ENCODE measurements at regions not wholly inside any gene's neighbourhood (a gene's known extent, or its start where the extent isn't known, plus 50 kb on each side); places are given as distances from the start of the nearest gene placed in this dataset.

- peaks cover 8% of the 10 kb centered on the region for H3K4me1 ChIP-seq
- TF ChIP-seq POLR2A (IDR thresholded peaks at IDR 0.05) (no peak), EP300 (IDR thresholded peaks at IDR 0.05) (no peak), POLR2AphosphoS5 (IDR thresholded peaks at IDR 0.05) (no peak), CTCF (IDR thresholded peaks at IDR 0.05) (no peak)
- no peaks in the 10 kb centered on the region for H3K27me3 ChIP-seq
- no peak for DNase-seq (ENCODE audit: low spot score in 2 of 2)
- H3K4me3 ChIP-seq = no peak overlapping the region
- H3K9me3 ChIP-seq = no peaks in the 10 kb centered on the region
- no peaks in the 10 kb centered on the region for H3K36me3 ChIP-seq
- no peak overlapping the region for H3K27ac ChIP-seq
- WGBS = 96% methylated on average over 8 of the region's 8 CpGs
Observed at GRCh38 chr10:4453276-4453675, 372.7 kb upstream of the AKR1E2 start.

GRCh38 chr10:4450981-4451908, 374.8 kb upstream of the AKR1E2 start:
- no peak for DNase-seq (ENCODE audit: low spot score in 2 of 2)
- H3K4me1 ChIP-seq = peaks cover 8% of the 10 kb centered on the region
- H3K9me3 ChIP-seq = no peaks in the 10 kb centered on the region
- H3K4me3 ChIP-seq = no peak overlapping the region
- TF ChIP-seq POLR2A (IDR thresholded peaks at IDR 0.05) = no peak
- no peak for TF ChIP-seq EP300 (IDR thresholded peaks at IDR 0.05)
- no peak for TF ChIP-seq POLR2AphosphoS5 (IDR thresholded peaks at IDR 0.05)
- TF ChIP-seq CTCF (IDR thresholded peaks at IDR 0.05) = no peak
- H3K27me3 ChIP-seq = no peaks in the 10 kb centered on the region
- H3K27ac ChIP-seq = no peak overlapping the region
- WGBS = 26% methylated on average over 13 of the region's 13 CpGs
- H3K36me3 ChIP-seq = no peaks in the 10 kb centered on the region

DNA sequence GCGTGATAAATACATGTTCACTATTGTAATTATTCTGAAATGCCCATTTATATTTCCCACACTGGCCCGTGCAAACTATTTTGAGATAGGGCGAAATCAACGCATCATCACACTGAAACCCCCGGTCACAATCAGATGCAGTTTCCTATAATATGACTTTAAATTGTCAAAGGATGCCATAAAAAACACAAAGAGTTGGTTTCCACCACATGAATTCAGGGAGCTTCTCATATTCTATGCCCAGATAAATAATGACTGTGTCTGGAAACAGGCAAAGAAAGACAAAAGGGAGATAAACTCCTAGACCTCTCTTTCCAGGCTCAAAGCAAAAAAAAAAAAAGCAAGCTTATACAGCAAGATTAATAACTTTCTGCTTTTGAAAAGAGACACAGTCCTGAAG, 375.8 kb upstream of the AKR1E2 start:
- DNase-seq (ENCODE audit: low spot score in 2 of 2) = no peak
- no peaks in the 10 kb centered on the region for H3K36me3 ChIP-seq
- H3K27me3 ChIP-seq = no peaks in the 10 kb centered on the region
- no peak overlapping the region for H3K4me3 ChIP-seq
- WGBS = 97% methylated on average over 5 of the region's 5 CpGs
- TF ChIP-seq EP300 (IDR thresholded peaks at IDR 0.05) (no peak), POLR2A (IDR thresholded peaks at IDR 0.05) (no peak), CTCF (IDR thresholded peaks at IDR 0.05) (no peak), POLR2AphosphoS5 (IDR thresholded peaks at IDR 0.05) (no peak)
- H3K4me1 ChIP-seq = peaks cover 8% of the 10 kb centered on the region
- no peak overlapping the region for H3K27ac ChIP-seq
- H3K9me3 ChIP-seq = no peaks in the 10 kb centered on the region

GRCh38 chr10:4448030-4448429, 378.0 kb upstream of the AKR1E2 start:
- no peak for TF ChIP-seq CTCF (IDR thresholded peaks at IDR 0.05)
- no peak for TF ChIP-seq EP300 (IDR thresholded peaks at IDR 0.05)
- TF ChIP-seq POLR2AphosphoS5 (IDR thresholded peaks at IDR 0.05) = no peak
- TF ChIP-seq POLR2A (IDR thresholded peaks at IDR 0.05) = no peak
- H3K4me1 ChIP-seq = peaks cover 8% of the 10 kb centered on the region
- H3K36me3 ChIP-seq = no peaks in the 10 kb centered on the region
- 50% methylated on average over 1 of the region's 1 CpG for WGBS
- no peaks in the 10 kb centered on the region for H3K27me3 ChIP-seq
- no peak overlapping the region for H3K4me3 ChIP-seq
- no peaks in the 10 kb centered on the region for H3K9me3 ChIP-seq
- no peak overlapping the region for H3K27ac ChIP-seq
- no peak for DNase-seq (ENCODE audit: low spot score in 2 of 2)

DNA sequence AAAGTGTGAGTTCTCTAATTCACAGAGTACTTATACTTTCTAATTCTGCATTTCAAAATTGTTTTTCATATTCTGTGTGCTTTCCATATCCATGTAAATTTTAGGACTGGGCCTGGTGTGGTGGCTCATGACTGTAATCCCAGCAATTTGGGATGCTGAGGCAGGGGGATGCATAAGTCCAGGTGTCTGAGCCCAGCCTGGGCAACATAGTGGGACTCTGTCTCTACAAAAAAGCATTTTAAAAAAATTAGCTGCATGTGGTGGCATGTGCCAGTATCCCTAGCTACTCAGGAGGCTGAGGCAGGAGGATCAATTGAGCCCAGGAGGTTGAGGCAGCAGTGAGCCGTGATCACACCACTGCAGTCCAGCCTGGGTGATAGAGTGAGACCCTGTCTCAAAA, 382.6 kb upstream of the AKR1E2 start:
- 90% methylated on average over 1 of the region's 1 CpG for WGBS
- TF ChIP-seq POLR2AphosphoS5 (IDR thresholded peaks at IDR 0.05) = no peak
- TF ChIP-seq POLR2A (IDR thresholded peaks at IDR 0.05) = no peak
- Histone ChIP-seq H3K9me3 (no peaks in the 10 kb centered on the region), H3K27me3 (no peaks in the 10 kb centered on the region), H3K36me3 (no peaks in the 10 kb centered on the region), H3K4me3 (no peak overlapping the region), H3K27ac (no peak overlapping the region), H3K4me1 (no peaks in the 10 kb centered on the region)
- no peak for DNase-seq (ENCODE audit: low spot score in 2 of 2)
